Neural cell (in vitro differentiated cells): ENCODE measurements at regions not wholly inside any gene's neighbourhood (a gene's known extent, or its start where the extent isn't known, plus 50 kb on each side); places are given as distances from the start of the nearest gene placed in this dataset.

Source experiments
- CTCF ChIP-seq: fragments of 450-650 bp; IDR thresholded peaks from 2 replicates; pipeline ENCODE4 v1.5.1; 2014; ENCODE audit warnings: antibody characterized with exemption, mild to moderate bottlenecking, moderate library complexity; ENCODE audit not compliant: poor library complexity, severe bottlenecking
- EZH2 ChIP-seq: fragments of 200-600, 300-800 bp; shearing (Covaris generic), sonication (generic); IDR thresholded peaks from 2 replicates; pipeline ENCODE4 v1.6.1; 2014; ENCODE audit warnings: antibody characterized with exemption, low read length, borderline replicate concordance, mild to moderate bottlenecking; ENCODE audit not compliant: insufficient read depth, poor library complexity, severe bottlenecking
- POLR2AphosphoS5 ChIP-seq: IDR thresholded peaks from 2 replicates; pipeline ENCODE4 v1.6.1; 2012
- TAF1 ChIP-seq: IDR thresholded peaks from 2 replicates; pipeline ENCODE4 v1.6.1; 2012; ENCODE audit warnings: low read depth
- TF ChIP-seq, protein P1 (sequence below): IDR thresholded peaks from 2 replicates; pipeline ENCODE4 v1.6.1; 2012; ENCODE audit warnings: borderline replicate concordance

DNA sequence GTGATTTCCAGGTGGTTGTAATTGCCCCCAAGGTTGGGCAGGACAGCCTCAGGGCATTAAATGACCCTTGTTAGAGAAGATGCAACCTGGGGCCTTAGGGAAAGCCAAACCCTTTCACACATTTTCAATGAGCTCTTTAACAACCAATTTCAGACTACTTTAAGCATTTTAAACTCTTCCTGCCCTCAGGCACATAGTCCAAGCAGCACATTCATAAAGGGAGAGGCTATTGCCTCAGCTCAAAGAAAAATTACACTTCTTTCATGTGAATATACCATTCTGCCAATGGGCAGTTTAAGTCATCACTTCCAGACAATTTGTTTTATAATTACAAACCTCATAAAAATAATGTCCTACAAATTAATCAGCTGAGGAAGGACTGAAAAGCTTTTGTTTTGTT, 544.5 kb downstream of the NPIPA7 start:
- TF ChIP-seq EZH2 (no peak), CTCF (no peak), TAF1 (no peak), POLR2AphosphoS5 (no peak)
- TF ChIP-seq, protein P1, sequence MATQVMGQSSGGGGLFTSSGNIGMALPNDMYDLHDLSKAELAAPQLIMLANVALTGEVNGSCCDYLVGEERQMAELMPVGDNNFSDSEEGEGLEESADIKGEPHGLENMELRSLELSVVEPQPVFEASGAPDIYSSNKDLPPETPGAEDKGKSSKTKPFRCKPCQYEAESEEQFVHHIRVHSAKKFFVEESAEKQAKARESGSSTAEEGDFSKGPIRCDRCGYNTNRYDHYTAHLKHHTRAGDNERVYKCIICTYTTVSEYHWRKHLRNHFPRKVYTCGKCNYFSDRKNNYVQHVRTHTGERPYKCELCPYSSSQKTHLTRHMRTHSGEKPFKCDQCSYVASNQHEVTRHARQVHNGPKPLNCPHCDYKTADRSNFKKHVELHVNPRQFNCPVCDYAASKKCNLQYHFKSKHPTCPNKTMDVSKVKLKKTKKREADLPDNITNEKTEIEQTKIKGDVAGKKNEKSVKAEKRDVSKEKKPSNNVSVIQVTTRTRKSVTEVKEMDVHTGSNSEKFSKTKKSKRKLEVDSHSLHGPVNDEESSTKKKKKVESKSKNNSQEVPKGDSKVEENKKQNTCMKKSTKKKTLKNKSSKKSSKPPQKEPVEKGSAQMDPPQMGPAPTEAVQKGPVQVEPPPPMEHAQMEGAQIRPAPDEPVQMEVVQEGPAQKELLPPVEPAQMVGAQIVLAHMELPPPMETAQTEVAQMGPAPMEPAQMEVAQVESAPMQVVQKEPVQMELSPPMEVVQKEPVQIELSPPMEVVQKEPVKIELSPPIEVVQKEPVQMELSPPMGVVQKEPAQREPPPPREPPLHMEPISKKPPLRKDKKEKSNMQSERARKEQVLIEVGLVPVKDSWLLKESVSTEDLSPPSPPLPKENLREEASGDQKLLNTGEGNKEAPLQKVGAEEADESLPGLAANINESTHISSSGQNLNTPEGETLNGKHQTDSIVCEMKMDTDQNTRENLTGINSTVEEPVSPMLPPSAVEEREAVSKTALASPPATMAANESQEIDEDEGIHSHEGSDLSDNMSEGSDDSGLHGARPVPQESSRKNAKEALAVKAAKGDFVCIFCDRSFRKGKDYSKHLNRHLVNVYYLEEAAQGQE = no peak
